ENCODE measurements at regions not wholly inside any gene's neighbourhood (a gene's known extent, or its start where the extent isn't known, plus 50 kb on each side); places are given as distances from the start of the nearest gene placed in this dataset.

- CTCF ChIA-PET, result interaction anchor here (1.0 kb wide), 1 partner anchor 36 kb away, joined by 3 read pairs; no protein-coding TSS in a partner anchor
- H3K27me3 Mint-ChIP-seq (ENCODE audit: low read depth), result peaks cover 44% of the 10 kb centered on the region
- no peak overlapping the region for H3K4me3 Mint-ChIP-seq
- no peak for DNase-seq
- no peak overlapping the region for H3K27ac Mint-ChIP-seq
- POLR2A ChIA-PET, result no interaction called here
- no peak for ATAC-seq
- no peaks in the 10 kb centered on the region for H3K36me3 Mint-ChIP-seq (ENCODE audit: low read depth)
- H3K9me3 Mint-ChIP-seq (ENCODE audit: insufficient read depth), result no peaks in the 10 kb centered on the region
- no peaks in the 10 kb centered on the region for H3K4me1 Mint-ChIP-seq (ENCODE audit: low read depth)
Measured at GRCh38 chr12:30810918-30811317, 56.2 kb upstream of the CAPRIN2 start.

DNA sequence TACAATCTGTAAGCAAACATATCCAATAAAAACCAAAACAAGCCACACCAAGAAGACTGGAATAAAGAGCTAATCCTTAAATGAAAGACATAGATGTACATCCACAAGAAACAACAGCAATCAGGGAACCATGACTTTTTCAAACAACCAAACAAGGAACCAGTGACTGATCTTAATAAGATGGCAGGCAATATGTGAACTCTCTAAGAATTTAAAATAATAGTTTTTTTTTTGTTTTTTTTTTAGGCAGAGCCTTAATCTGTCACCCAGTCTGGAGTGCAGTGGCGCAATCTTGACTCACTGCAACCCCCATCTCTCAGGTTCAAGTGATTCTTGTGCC, 52.9 kb upstream of the CAPRIN2 start:
- H3K36me3 Mint-ChIP-seq (ENCODE audit: low read depth), result no peaks in the 10 kb centered on the region
- CTCF ChIA-PET, result interaction anchor here (0.6 to 3.6 kb wide), 13 partner anchors 12 to 1291 kb away, joined by 3 to 12 read pairs (median 3); no protein-coding TSS in a partner anchor
- H3K9me3 Mint-ChIP-seq (ENCODE audit: insufficient read depth), result no peaks in the 10 kb centered on the region
- no peak overlapping the region for H3K27ac Mint-ChIP-seq
- POLR2A ChIA-PET, result no interaction called here
- H3K4me3 Mint-ChIP-seq, result no peak overlapping the region
- H3K27me3 Mint-ChIP-seq (ENCODE audit: low read depth), result peaks cover 31% of the 10 kb centered on the region
- no peak for DNase-seq
- no peaks in the 10 kb centered on the region for H3K4me1 Mint-ChIP-seq (ENCODE audit: low read depth)
- ATAC-seq, result no peak

DNA sequence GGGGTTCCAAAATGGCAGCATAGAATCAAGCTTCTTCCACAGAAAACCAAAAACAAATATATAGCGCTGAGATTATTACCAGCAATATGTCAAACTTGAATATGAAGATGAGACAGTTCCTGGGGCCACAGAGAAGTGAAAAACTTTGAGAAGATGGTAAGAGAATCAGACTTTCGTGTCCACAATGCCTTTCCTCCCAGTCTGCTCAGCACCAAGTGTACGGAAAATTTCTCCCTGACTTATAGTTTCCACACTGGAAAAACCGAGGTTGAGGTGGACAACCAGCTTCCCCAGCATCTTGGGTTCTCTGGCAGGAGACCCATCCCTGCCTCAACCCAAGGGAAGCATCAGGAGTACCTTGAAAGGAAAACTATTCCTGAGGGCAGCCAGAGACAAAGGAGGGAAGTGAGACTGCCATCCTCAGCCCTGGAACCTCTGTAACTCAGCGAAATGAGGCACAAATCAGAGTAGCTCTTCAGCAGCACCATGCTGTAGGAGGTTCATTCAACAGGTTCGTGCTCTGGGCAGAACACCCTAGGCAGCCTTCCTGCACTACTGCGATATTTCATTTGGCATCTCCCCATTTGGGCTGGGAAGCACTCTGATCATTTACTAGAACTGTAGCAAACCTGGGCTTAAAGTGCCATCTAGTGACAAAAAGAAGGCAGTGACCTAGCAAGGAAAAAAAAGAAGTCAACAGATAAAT, 52.4 kb upstream of the CAPRIN2 start:
- DNase-seq (peak; percentile 30), ATAC-seq (peak; percentile 60)
- POLR2A ChIA-PET, result no interaction called here
- H3K9me3 Mint-ChIP-seq (ENCODE audit: insufficient read depth), result no peaks in the 10 kb centered on the region
- no peaks in the 10 kb centered on the region for H3K36me3 Mint-ChIP-seq (ENCODE audit: low read depth)
- no peaks in the 10 kb centered on the region for H3K4me1 Mint-ChIP-seq (ENCODE audit: low read depth)
- no peak overlapping the region for H3K27ac Mint-ChIP-seq
- CTCF ChIA-PET, result interaction anchor here (0.7 to 3.6 kb wide), 15 partner anchors 11 to 1285 kb away, joined by 3 to 12 read pairs (median 3); no protein-coding TSS in a partner anchor
- H3K4me3 Mint-ChIP-seq, result no peak overlapping the region
- peaks cover 30% of the 10 kb centered on the region for H3K27me3 Mint-ChIP-seq (ENCODE audit: low read depth)

DNA sequence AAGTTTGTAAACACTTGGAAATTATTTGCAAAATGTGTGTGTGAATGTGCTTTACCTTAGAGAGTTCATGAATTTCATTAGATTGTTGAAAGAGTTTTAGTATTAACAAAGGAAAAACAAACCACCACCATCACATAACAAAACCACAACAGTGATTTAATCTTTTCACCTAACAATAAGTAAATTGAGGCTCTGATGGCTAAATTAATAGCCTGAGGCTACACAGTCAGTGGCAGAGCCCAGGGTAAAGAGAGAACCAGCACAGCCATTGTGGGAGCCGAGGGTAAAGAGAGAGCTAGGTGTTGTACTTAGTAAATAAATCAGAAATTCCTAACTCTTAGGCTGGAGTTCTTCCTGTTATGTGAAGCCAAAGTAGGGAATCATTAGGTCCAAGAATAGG, 51.2 kb upstream of the CAPRIN2 start:
- ChIA-PET CTCF (interaction anchor here (2.1 to 3.6 kb wide), 2 partner anchors 10 to 53 kb away, joined by 11 to 12 read pairs; no protein-coding TSS in a partner anchor), POLR2A (no interaction called here)

More for the DNA sequence above, 51.2 kb upstream of the CAPRIN2 start:
- no peak for DNase-seq
- ATAC-seq, result no peak
- no peaks in the 10 kb centered on the region for H3K36me3 Mint-ChIP-seq (ENCODE audit: low read depth)
- peaks cover 22% of the 10 kb centered on the region for H3K27me3 Mint-ChIP-seq (ENCODE audit: low read depth)
- H3K9me3 Mint-ChIP-seq (ENCODE audit: insufficient read depth), result no peaks in the 10 kb centered on the region
- no peak overlapping the region for H3K27ac Mint-ChIP-seq
- H3K4me3 Mint-ChIP-seq, result no peak overlapping the region
- no peaks in the 10 kb centered on the region for H3K4me1 Mint-ChIP-seq (ENCODE audit: low read depth)

All from activated CD8-positive, alpha-beta T cell treated with anti-CD3 and anti-CD28 coated beads, Interleukin-2, amount 10 ng/mL, durations not matched to agents 7 days and 5 days (primary cell).